GM19372 (cell line): ENCODE measurements at regions not wholly inside any gene's neighbourhood (a gene's known extent, or its start where the extent isn't known, plus 50 kb on each side); places are given as distances from the start of the nearest gene placed in this dataset.

Experiments used
- ATAC-seq: cut with Tn5 transposase; IDR thresholded peaks from one replicate; pipeline ENCODE4 v1.9.1; 2021; ENCODE audit warnings: mild to moderate bottlenecking, low read depth, moderate library complexity; ENCODE audit not compliant: unreplicated experiment

DNA sequence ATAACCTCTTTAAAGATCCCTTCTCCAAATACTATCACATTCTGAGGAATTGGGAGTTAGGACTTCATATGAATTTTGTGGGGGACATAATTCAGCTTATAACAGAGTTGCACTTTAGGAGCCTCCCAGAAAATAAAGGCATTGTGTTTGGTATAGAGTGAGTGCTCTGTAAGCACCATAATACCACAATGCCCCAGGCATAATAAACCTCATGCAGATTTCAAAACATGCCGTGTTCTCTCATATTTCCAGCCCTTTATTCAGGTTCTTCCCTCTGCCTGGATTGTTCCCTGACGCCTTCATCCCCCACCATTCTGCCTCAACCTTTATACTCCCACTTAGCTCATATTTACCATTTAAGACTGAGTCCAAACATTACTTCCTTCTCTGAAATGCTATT lies 398.8 kb upstream of the FAT3 start:
- ATAC-seq = no peak

DNA sequence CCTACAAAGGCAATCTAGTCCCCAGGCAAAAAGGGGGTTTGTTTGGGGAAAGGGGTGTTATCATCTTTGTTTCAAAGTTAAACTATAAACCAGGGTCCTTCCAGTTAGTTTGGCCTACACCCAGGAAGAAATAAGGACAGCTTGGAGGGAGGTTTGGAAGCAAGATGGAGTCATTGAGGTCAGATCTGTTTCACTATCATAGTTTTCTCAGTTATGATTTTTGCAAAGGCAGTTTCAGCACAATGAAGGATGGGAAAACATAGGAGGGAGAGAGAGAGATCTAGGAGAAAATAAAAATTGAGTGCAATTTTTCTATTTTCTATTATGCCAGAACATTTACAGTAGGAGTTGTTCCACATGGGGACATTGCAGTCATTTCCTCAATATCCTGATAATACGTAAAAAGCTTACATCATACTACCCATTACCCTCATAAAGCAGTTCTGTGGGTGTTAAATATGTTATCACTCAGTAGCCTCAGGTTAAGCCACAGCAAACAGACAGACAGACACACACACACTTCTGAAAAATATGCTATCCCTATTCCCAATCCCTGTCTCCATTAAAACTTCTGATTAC lies 401.3 kb upstream of the FAT3 start:
- no peak for ATAC-seq

DNA sequence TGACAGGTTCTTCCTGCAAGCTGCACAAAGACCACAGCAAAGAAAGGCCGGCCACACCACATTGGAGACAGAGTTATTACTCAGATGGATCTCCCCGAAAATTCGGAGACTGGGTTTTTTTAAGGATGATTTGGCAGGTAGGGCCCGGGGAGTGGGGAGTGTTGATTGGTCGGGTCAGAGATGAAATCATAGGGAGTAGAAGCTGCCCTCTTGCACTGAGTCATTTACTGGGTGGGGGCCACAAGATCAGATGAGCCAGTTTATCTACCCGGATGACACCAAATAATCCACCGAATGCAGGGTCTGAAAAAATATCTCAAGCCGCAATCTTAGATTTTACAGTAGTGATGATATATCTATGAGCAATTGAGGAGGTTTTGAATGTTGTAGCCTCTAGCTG lies 401.8 kb upstream of the FAT3 start:
- no peak for ATAC-seq

- no peak for ATAC-seq
Measured at GRCh38 chr11:91820709-91821108, 403.9 kb upstream of the FAT3 start.

- ATAC-seq = no peak
Measured at GRCh38 chr11:91819777-91820176, 404.8 kb upstream of the FAT3 start.

GRCh38 chr11:91819195-91819594 lies 405.4 kb upstream of the FAT3 start:
- no peak for ATAC-seq

DNA sequence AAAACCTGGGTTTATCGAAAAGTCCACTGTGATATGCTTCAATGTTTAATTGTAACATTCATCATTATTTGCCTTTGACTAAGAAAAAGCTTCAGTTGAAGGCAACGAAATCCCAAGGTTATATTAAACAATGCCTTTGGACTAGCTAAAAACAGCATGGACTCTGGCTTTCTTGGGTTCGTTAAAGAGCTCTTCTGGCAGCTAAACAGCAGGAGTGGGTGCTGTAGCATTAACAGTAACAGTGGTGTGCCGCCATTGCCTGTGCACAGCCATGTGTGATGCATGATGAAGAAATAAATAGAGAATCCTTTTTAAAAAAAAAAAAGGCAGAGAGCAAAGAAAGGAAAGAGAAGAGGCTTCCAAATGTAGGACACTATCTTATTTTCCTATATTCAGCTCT lies 406.6 kb upstream of the FAT3 start:
- no peak for ATAC-seq

- no peak for ATAC-seq
Measured at GRCh38 chr11:91813263-91813662, 411.4 kb upstream of the FAT3 start.

DNA sequence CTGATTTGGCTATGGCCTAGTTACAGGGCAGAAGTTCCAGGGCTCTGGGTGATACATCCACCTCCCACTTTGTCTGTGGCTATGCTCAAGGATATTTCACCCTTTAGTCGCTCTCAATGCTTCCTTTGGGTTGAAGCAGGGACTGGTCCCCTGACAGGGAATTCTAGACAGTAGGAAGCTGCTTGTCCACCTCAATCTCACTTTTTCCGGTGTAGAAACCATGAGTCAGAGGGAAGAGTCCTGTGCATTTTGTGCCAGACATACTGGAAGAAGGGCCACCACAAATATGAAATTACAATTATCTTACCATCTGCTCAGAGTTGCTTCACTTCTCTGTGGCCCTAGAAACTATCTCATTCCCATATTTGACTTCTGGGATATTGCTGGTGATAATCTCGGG lies 413.7 kb upstream of the FAT3 start:
- ATAC-seq = no peak

GRCh38 chr11:91805293-91805692 lies 419.3 kb upstream of the FAT3 start:
- no peak for ATAC-seq

DNA sequence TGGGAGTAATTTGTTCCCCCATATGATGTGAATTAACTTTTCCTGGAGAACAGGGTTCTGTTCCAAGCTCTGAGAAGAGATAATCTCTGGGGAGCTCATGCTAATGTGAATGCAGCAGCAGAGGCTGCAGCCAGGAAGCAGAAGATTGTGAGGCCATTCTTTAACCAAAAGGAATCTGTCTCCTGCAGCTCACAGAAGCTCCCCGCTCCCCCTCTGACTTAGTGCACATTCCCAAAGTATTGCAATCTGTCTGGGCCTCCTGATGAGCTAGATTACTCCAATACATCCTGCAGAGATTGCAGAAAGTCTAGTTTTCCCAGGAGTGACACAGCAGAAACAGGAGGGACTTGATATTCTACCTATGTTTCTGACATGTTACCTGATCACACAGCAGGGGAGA lies 420.6 kb upstream of the FAT3 start:
- ATAC-seq = no peak

DNA sequence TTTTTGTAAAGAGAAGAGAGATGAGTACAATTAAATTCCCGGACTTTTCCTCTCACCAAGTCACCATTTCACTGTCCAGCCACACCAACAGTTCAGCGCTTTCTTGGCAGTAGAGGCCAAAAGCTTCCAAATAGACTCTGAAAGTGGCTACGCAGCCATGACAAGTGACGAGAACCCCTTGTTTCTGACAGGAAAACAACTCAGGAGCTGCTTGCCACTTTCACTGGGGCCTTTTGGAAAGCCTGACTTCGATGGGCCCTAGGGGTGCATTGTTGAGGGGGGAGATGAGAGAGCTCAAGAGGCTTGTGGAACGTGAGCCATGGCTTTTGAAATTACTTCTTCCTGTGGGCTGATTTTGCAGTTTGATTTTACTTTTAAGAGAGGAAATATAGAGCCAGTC lies 422.1 kb upstream of the FAT3 start:
- ATAC-seq = no peak

GRCh38 chr11:91800208-91800914 lies 424.3 kb upstream of the FAT3 start:
- ATAC-seq = no peak

GRCh38 chr11:91798240-91798639 lies 426.4 kb upstream of the FAT3 start:
- no peak for ATAC-seq

DNA sequence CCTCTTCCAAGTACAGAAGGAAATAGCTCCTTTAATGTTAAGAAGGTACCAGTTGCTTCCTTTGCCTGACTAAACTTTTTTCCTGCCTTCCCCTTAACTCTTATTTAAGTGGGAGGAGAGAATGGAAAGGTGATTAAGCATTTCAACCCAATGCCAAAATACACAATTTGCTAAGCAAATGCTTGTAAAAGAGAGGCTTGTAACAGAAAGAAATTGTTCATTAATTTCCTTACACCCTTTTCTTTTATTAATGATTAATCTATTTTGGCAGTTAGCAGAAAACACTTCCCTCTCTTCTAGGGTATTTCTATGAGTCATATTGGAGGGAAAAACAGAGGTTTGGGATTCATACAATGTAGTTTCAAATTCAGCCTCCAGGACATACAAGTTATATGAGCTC lies 427.6 kb upstream of the FAT3 start:
- ATAC-seq = no peak

DNA sequence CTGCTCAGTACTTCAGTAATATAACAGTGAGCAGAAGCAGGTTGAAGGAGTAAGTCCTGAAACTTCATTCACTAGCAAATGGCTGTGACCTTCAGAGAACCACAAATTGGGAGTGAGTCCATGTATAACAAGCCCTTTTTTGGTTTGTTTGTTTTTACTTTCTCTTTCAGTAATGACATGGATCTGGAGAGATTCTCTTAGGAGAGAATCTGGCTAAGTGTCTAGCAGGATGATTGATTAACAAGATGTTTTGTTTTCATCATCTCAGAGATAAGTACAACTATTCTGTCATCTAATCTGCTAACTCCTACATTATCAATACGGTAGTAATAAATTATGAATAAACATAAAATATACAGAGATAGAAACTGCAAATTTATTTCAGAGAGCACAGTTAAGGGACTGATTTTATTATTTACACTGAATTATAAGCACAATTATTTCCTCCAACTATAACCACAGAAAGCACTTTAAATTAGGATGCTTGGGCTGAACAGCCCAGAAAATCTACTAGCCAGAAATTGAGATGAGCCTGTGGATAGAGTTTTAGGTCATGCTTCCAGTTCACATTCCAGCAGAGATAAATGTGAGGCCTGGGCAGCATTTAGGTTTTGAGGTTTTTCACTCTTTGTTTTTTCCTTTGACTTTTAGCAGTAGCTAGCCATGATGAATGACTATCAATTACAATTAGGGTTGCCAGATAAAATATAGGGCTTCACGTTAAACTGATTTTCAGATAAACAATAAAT lies 429.3 kb upstream of the FAT3 start:
- no peak for ATAC-seq

DNA sequence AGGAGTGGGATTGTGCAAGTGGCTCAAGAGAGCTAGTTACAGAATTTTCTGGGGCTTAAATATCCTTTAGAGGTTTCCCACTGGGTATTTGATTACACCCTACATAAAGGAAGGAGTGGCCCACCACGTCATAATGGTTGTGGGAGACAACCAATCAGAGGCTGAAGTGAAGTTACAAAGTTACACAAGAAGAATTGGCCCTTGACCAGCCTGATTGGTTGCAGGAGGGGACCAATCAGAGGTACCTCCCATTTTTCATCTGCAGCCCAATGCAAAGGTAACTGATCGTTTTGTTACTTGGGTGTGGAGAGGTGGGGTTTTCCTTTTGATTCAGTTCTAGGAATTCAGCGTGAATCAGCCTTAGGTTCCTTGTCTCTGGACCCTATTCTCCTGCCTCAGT lies 430.5 kb upstream of the FAT3 start:
- no peak for ATAC-seq

GRCh38 chr11:91792779-91793262 lies 431.8 kb upstream of the FAT3 start:
- ATAC-seq = no peak

DNA sequence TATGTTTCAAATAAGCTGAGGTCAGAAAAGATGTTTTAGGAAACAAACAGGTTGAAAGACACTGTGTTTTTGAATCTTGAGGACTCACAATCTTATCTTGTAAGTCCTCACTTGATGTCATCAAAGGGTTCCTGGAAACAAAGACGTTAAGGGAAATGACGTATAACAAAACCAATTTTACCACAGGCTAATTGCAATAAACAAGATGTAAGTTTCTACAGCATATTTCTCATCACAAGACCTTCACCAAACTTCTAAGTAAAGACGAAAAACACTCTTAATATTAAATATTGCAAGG lies 433.5 kb upstream of the FAT3 start:
- ATAC-seq = no peak

GRCh38 chr11:91790346-91791170 lies 434.1 kb upstream of the FAT3 start:
- no peak for ATAC-seq

DNA sequence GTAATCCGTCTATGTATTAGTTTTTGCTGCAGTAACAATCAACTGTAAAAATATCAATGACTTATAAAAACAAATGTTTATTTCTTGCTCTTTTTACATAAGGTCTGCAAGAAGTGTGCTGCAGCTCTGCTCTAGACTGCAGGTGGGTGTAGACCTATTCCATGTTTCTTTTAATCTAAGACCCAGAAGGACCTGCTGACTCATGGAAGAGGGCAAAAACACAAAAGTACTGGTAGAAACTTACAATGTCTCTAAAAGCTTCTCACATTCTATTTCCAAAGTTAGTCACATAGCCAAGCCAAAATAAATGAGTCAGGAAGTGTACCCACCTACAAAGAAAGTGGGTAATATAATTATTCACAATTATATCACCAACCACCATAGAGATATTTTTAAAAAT lies 435.9 kb upstream of the FAT3 start:
- ATAC-seq = no peak
